ENCODE measurements at regions not wholly inside any gene's neighbourhood (a gene's known extent, or its start where the extent isn't known, plus 50 kb on each side); places are given as distances from the start of the nearest gene placed in this dataset.

DNA sequence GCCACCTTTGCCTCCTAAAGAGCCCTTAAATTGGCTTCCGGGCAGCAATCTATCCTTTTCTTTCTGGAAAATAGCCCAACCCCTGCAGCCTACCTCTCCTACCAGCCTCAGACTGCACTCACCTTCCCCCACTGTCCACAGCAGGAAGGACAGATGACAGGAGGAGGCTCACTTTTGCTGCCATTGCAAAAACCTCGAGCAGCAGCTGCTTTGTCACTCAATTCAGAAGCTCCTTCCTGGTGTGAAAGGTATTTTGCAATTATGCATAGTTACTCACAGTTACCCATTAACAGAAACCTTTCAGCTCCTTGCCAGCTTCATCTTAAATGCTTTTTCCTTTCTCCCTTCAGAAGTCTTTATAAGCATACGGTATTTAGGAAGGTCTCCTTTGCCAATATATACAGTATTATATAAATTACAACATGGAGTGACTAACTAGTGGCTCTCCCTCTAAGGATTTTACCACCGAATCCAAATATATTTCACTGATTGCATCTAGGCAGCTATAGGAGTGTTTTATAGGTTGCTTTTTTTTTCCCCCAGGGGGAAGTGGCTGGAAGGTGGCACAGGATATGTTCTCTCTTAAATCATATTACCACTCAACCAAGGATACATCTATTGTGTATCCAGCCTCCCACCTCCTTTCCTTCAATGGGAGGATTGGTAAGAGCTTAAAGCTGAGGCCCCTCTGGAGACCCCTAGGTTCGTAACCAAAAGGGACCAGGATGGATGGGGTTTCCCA lies 142.1 kb upstream of the IPO9 start:
- intact Hi-C loops (cut with micrococcal nuclease; ENCODE audit: unreplicated experiment), result no loop called here
- Histone ChIP-seq H3K27ac (ENCODE audit: low read depth, low read length, poor library complexity, severe bottlenecking) (no peak overlapping the region), H3K36me3 (ENCODE audit: insufficient read depth, low read length, poor library complexity, severe bottlenecking) (no peaks in the 10 kb centered on the region), H3K4me1 (ENCODE audit: insufficient read depth, low read length, poor library complexity, severe bottlenecking) (peaks cover 8% of the 10 kb centered on the region), H3K27me3 (replicated peaks; ENCODE audit: insufficient read depth, low read depth, low read length, poor library complexity) (no peaks in the 10 kb centered on the region), H3K9me3 (ENCODE audit: low read depth, low read length, poor library complexity, severe bottlenecking) (no peaks in the 10 kb centered on the region), H3K4me3 (ENCODE audit: low read depth, low read length, poor library complexity, severe bottlenecking) (no peak overlapping the region)
- BruUV-seq (replicated peaks), result no TSS peak
- POLR2A ChIA-PET (ENCODE audit: low non-redundant PET), result interaction anchor here (0.5 kb wide), 1 partner anchor 135 kb away, joined by 4 read pairs; no protein-coding TSS in a partner anchor
- CTCF ChIA-PET, result interaction anchor here (0.9 kb wide), 1 partner anchor 127 kb away, joined by 3 read pairs; no protein-coding TSS in a partner anchor
- TF ChIP-seq, protein P1, sequence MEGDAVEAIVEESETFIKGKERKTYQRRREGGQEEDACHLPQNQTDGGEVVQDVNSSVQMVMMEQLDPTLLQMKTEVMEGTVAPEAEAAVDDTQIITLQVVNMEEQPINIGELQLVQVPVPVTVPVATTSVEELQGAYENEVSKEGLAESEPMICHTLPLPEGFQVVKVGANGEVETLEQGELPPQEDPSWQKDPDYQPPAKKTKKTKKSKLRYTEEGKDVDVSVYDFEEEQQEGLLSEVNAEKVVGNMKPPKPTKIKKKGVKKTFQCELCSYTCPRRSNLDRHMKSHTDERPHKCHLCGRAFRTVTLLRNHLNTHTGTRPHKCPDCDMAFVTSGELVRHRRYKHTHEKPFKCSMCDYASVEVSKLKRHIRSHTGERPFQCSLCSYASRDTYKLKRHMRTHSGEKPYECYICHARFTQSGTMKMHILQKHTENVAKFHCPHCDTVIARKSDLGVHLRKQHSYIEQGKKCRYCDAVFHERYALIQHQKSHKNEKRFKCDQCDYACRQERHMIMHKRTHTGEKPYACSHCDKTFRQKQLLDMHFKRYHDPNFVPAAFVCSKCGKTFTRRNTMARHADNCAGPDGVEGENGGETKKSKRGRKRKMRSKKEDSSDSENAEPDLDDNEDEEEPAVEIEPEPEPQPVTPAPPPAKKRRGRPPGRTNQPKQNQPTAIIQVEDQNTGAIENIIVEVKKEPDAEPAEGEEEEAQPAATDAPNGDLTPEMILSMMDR (conservative IDR thresholded peaks at IDR 0.05; ENCODE audit: low read depth, low read length), result no peak
- no peak for TF ChIP-seq EZH2 (IDR thresholded peaks at IDR 0.05; ENCODE audit: borderline replicate concordance, low read depth, low read length, poor library complexity, severe bottlenecking)
- peak; percentile 28 for DNase-seq (ENCODE audit: low spot score)

DNA sequence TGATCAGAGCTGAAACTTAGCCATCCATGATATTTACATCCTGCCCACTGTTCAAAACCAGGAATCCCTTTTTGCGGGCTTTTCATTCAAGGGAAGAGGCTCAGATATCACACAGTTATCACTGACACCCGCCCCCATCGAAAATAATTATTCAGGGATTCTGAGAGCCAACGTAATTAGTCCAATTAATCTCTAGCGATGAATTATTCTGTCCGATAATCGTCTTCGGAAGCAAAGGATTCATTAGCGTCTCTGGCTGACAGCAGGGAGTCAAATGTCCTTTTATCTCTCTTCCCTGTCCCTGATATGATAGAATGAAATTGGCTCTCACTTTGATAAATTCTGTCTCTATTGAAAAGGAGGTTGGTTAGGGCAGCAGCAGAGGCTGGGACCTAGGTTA lies 140.4 kb upstream of the IPO9 start:
- ChIA-PET CTCF (no interaction called here), POLR2A (ENCODE audit: low non-redundant PET) (no interaction called here)
- H3K27ac ChIP-seq (ENCODE audit: low read depth, low read length, poor library complexity, severe bottlenecking), result no peak overlapping the region

DNA sequence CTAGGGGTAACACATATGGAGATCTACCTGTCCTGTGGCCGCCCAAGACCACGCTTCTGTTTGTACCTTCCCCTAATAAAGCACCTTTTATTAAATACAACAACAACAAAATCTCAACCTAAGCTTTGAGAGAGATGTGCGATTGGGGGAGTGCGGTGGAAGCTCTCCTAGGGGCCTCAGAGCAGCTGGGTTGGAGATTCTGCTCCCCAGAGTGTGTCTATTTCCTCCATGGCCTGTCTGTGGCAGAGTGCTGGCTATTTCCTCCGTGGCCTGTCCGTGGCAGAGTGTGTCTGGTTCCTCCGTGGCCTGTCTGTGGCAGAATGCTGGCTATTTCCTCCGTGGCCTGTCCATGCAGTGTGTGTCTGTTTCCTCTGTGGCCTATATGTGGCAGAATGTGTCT lies 139.3 kb upstream of the IPO9 start:
- no peak for DNase-seq (ENCODE audit: low spot score)
- H3K9me3 ChIP-seq (ENCODE audit: low read depth, low read length, poor library complexity, severe bottlenecking), result no peaks in the 10 kb centered on the region
- no peak overlapping the region for H3K27ac ChIP-seq (ENCODE audit: low read depth, low read length, poor library complexity, severe bottlenecking)
- CTCF ChIA-PET, result no interaction called here
- no peak overlapping the region for H3K4me3 ChIP-seq (ENCODE audit: low read depth, low read length, poor library complexity, severe bottlenecking)
- no peaks in the 10 kb centered on the region for H3K27me3 ChIP-seq (replicated peaks; ENCODE audit: insufficient read depth, low read depth, low read length, poor library complexity)
- POLR2A ChIA-PET (ENCODE audit: low non-redundant PET), result no interaction called here
- peaks cover 8% of the 10 kb centered on the region for H3K4me1 ChIP-seq (ENCODE audit: insufficient read depth, low read length, poor library complexity, severe bottlenecking)
- BruUV-seq (replicated peaks), result no TSS peak
- no peaks in the 10 kb centered on the region for H3K36me3 ChIP-seq (ENCODE audit: insufficient read depth, low read length, poor library complexity, severe bottlenecking)
- intact Hi-C loops (cut with micrococcal nuclease; ENCODE audit: unreplicated experiment), result no loop called here
- no peak for TF ChIP-seq EZH2 (IDR thresholded peaks at IDR 0.05; ENCODE audit: borderline replicate concordance, low read depth, low read length, poor library complexity, severe bottlenecking)
- TF ChIP-seq, protein P1 (conservative IDR thresholded peaks at IDR 0.05; ENCODE audit: low read depth, low read length), result no peak

More for the DNA sequence above, 140.4 kb upstream of the IPO9 start:
- no peak for DNase-seq (ENCODE audit: low spot score)
- Histone ChIP-seq H3K4me3 (ENCODE audit: low read depth, low read length, poor library complexity, severe bottlenecking) (no peak overlapping the region), H3K9me3 (ENCODE audit: low read depth, low read length, poor library complexity, severe bottlenecking) (no peaks in the 10 kb centered on the region), H3K4me1 (ENCODE audit: insufficient read depth, low read length, poor library complexity, severe bottlenecking) (peaks cover 8% of the 10 kb centered on the region), H3K27me3 (replicated peaks; ENCODE audit: insufficient read depth, low read depth, low read length, poor library complexity) (no peaks in the 10 kb centered on the region), H3K36me3 (ENCODE audit: insufficient read depth, low read length, poor library complexity, severe bottlenecking) (no peaks in the 10 kb centered on the region)
- TF ChIP-seq, protein P1 (conservative IDR thresholded peaks at IDR 0.05; ENCODE audit: low read depth, low read length), result no peak
- TF ChIP-seq EZH2 (IDR thresholded peaks at IDR 0.05; ENCODE audit: borderline replicate concordance, low read depth, low read length, poor library complexity, severe bottlenecking), result no peak
- intact Hi-C loops (cut with micrococcal nuclease; ENCODE audit: unreplicated experiment), result no loop called here
- no TSS peak for BruUV-seq (replicated peaks)
